ENCODE measurements at regions not wholly inside any gene's neighbourhood (a gene's known extent, or its start where the extent isn't known, plus 50 kb on each side); places are given as distances from the start of the nearest gene placed in this dataset.

GRCh38 chr5:82911910-82912309 lies 165.3 kb downstream of the TMEM167A start:
- Histone ChIP-seq H2BK20ac (ENCODE audit: low read length) (no peak overlapping the region), H3K14ac (ENCODE audit: insufficient read length) (no peak overlapping the region), H2AFZ (ENCODE audit: low read length) (no peak overlapping the region), H3K27me3 (replicated peaks in 1 of 4; ENCODE audit: control insufficient read depth in 3 of 4, extremely low read depth in 1 of 4, insufficient read depth in 3 of 4, low read length in 3 of 4) (no peaks in the 10 kb centered on the region), H2BK5ac (ENCODE audit: low read depth, low read length) (no peak overlapping the region), H3K4ac (replicated peaks; ENCODE audit: insufficient read length, low read depth, low read length) (no peak overlapping the region), H4K8ac (ENCODE audit: extremely low read depth, insufficient read depth, low read length) (no peak overlapping the region), H2BK15ac (ENCODE audit: low read length) (no peak overlapping the region), H3K79me1 (ENCODE audit: low read depth, low read length) (no peaks in the 10 kb centered on the region; the same call in 1 of the 2 replicates), H3K79me2 (ENCODE audit: control insufficient read depth in 1 of 2, insufficient read depth in 2 of 2, low read length in 2 of 2) (no peaks in the 10 kb centered on the region), H4K20me1 (replicated peaks in 1 of 2; ENCODE audit: control insufficient read depth in 1 of 2, insufficient read depth in 2 of 2, low read length in 2 of 2) (no peaks in the 10 kb centered on the region), H3K56ac (replicated peaks; ENCODE audit: insufficient read length, low read depth, low read length) (no peak overlapping the region), H2BK12ac (ENCODE audit: low read depth, low read length) (no peak overlapping the region), H2BK120ac (replicated peaks; ENCODE audit: low read depth, low read length) (no peak overlapping the region), H4K91ac (replicated peaks; ENCODE audit: insufficient read length, low read length) (no peak overlapping the region), H3K36me3 (ENCODE audit: control insufficient read depth in 2 of 4, insufficient read depth in 4 of 4, low read length in 3 of 4) (no peaks in the 10 kb centered on the region), H3K23ac (ENCODE audit: insufficient read length) (no peak overlapping the region), H3K9ac (replicated peaks in 1 of 4; ENCODE audit: extremely low read depth in 1 of 4, low read depth in 3 of 4, low read length in 3 of 4) (no peak overlapping the region), H3K18ac (ENCODE audit: extremely low read depth, low read length) (no peak overlapping the region), H3K4me2 (ENCODE audit: insufficient read depth in 1 of 2, low read depth in 2 of 2, low read length in 2 of 2) (no peak overlapping the region), H2AK5ac (ENCODE audit: low read depth, low read length) (no peak overlapping the region), H3K9me3 (ENCODE audit: insufficient read depth in 2 of 2, low read depth in 1 of 2, low read length in 1 of 2) (no peaks in the 10 kb centered on the region), H3K27ac (ENCODE audit: low read depth, low read length) (no peak overlapping the region), H3K4me3 (ENCODE audit: extremely low read depth in 1 of 4, insufficient read depth in 2 of 4, low read depth in 3 of 4, low read length in 4 of 4) (no peak overlapping the region), H4K5ac (ENCODE audit: insufficient read length, low read depth, low read length) (no peak overlapping the region), H3K23me2 (ENCODE audit: low read depth, low read length) (no peaks in the 10 kb centered on the region), H3K4me1 (replicated peaks in 1 of 4; ENCODE audit: control insufficient read depth in 3 of 4, insufficient read depth in 4 of 4, low read length in 3 of 4) (peaks cover 0 to 4% (median 0%) of the 10 kb centered on the region in 4 experiments; a peak in 1 of 7 replicates)
- DNase-seq (ENCODE audit: low read depth in 1 of 2, low spot score in 2 of 2) (no peak), FAIRE-seq (no peak)
- no peak for TF ChIP-seq SUZ12 (IDR thresholded peaks at IDR 0.05; ENCODE audit: low read length)
- POLR2A ChIA-PET (ENCODE audit: partially characterized antibody) = no interaction called here
- CTCF ChIA-PET (ENCODE audit: partially characterized antibody) = interaction anchor here (0.6 kb wide), 1 partner anchor 166 kb away, joined by 3 read pairs; no protein-coding TSS in a partner anchor
- 94% methylated on average over 2 of the region's 2 CpGs; no CpG with 5 or more reads in 1 of the 2 experiments for WGBS, 2 experiments (ENCODE audit: extremely low coverage in 1 of 2, insufficient coverage in 1 of 2, insufficient read length in 1 of 2, insufficient replicate concordance in 2 of 2, low coverage in 1 of 2, low lambda C conversion rate in 2 of 2, missing lambda C conversion rate in 1 of 2)

Data from H1 (cell line).